ENCODE measurements at regions not wholly inside any gene's neighbourhood (a gene's known extent, or its start where the extent isn't known, plus 50 kb on each side); places are given as distances from the start of the nearest gene placed in this dataset.

DNA sequence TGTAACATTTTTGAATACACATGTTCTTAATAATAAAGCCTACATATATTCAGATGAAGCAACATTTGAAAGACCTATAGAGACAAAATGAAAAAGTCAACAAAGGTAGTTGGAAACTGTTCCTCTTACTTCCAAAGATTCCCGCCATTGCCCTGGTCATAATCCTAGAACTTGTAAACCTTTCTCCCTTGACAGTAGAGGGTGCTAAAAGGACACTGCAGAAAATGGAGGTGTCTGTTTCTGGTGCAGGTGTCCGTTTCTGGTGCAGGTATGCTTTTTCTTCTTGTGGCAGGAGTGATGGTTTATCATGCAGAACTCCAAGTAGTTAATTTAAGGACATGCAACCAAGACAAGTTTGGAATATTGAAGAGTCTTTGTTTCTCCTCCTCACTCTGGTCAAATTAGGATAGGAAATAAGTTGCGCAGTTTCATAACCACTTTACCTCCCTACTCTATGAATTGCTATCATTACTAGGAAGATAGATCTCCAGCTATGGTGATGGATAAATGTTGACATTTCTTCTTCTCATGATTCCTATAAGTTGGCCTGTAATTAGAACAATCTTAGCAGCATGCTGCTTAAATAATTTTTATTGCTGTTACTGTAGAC lies 56.0 kb upstream of the FAM174A start:
- DNase-seq (ENCODE audit: low read depth in 2 of 3, low spot score in 2 of 3) = no peak

DNA sequence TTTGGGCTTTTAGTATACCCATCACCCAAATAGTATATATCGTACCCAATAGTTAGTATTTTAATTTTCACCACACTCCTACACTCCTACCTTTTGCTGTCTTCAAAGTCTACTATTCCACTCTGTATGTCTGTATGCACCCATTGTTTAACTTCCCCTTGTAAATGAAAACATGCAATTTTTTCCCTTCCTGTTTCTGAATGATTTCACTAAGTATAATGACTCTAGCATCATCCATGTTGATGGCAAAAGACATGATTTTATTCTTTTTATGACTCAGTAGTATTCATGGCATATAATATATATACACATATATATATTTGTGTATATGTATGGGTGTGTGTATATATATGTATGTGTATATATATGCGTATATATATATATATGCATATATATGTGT lies 63.1 kb upstream of the FAM174A start:
- no peak for DNase-seq (ENCODE audit: low read depth in 2 of 3, low spot score in 2 of 3)

DNA sequence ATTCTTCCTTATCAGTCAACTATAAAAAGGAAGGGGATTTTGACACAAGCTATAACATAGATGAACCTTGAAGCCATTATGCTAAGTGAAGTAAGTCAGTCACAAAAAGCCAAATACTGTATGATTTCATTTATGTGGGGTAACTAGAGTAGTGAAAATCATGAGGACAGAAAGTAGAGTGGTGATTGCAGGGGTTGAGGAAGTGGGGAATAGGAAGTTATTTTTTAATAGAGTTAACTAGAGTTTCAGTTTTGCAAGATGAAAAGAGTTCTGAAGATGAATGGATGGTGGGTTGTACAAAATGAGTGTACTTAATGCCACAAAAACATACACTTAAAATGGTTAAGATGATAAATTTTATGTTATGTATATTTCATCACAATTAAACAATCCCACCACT lies 65.4 kb upstream of the FAM174A start:
- no peak for DNase-seq (ENCODE audit: low read depth in 2 of 3, low spot score in 2 of 3)

DNA sequence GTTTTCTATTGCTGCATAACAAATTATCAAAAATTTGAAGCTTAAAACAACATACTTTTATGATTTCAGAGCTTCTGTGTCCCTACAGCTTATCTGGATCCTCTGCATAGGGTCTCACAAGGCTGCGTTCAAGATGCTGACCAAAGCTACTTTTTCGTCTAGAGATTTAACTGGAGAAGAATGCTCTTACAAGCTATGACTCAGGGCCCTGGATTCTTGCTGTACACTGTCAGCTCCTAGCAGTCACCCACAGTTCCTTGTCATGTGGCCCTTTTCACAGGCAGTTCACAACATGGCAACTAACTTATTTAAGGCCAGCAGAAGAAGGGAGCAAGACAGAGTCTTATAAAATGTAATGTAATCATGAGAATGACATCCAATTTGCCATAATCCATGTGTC lies 70.8 kb upstream of the FAM174A start:
- no peak for DNase-seq (ENCODE audit: low read depth in 2 of 3, low spot score in 2 of 3)

DNA sequence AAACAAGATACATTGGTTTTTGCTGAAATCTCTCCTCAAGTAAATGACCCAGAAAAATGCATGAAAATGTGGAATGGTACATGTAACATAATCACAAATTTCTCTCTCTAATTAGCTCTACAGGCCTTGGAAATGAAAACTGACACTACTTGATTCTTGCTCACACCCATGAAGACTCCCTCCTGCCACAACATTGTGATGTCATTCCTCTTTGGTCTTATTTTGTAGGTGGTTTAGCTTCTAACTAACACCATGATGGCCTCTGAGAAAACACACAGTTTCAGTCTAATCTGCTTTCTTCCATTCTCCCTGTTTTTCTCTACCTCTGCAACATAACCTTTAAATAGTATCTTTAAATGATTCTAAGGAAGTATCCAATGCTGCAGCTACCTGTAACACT lies 78.6 kb upstream of the FAM174A start:
- no peak for DNase-seq (ENCODE audit: low read depth in 2 of 3, low spot score in 2 of 3)

DNA sequence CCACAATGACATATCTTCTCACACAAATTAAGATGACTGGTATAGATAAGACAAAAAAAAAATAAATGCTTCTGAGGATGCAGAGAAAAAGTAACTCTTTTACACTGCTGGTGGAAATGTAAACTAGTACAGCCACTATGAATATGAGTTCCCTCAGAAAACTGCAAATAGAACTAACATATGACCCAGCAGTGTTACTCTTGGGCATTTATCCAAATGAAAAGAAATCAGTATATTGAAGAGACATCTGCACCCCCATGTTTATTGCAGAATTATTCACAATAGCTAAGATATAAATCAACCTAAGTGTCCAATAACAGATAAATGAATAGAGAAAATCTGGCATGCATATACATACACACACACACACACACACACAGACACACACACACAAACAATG lies 83.0 kb upstream of the FAM174A start:
- no peak for DNase-seq (ENCODE audit: low read depth in 2 of 3, low spot score in 2 of 3)

DNA sequence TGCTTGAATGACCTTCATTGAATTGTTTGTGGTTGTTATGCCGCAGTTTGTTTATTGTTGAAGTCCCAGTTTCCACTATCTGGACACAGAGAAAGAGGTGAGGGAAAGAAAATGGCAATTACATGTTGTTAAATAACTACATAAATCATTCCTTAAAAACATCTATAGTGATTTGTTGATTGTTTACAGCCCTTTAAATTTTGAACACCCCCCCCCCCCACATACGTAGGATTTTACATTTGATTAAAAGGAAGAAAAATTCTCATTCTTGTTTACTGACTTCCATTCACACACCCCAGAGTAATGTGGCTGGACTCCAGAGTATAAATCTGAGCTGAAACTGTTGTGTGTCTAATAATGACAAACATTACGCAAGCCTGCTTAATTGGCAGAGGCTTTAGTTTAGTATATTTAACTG lies 87.1 kb upstream of the FAM174A start:
- no peak for DNase-seq (ENCODE audit: low read depth in 2 of 3, low spot score in 2 of 3)

DNA sequence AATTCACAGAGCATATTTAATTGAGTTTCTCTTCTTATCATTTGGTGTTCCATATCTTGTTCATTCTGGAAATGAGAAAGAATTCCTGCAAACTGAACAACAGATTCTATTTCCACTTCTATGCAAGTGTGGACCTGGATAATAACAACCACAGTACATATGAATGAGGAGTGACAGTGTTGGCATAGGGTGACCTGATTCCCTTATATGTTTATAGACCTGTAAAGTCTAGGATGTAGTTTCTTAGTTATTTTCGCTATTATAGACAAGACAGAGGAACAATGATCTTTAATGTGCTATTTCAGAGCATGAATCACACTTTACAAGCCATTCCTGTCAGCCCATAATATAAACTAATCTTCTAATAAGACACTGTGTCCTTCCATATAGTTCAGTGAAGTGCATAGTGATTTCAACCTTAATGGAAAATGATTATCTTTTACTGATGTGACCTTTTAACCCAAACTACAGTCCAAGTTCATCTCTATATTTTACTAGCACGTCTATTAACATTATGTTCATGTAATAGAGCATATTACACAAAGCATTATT lies 88.2 kb upstream of the FAM174A start:
- no peak for DNase-seq (ENCODE audit: low read depth in 2 of 3, low spot score in 2 of 3)

DNA sequence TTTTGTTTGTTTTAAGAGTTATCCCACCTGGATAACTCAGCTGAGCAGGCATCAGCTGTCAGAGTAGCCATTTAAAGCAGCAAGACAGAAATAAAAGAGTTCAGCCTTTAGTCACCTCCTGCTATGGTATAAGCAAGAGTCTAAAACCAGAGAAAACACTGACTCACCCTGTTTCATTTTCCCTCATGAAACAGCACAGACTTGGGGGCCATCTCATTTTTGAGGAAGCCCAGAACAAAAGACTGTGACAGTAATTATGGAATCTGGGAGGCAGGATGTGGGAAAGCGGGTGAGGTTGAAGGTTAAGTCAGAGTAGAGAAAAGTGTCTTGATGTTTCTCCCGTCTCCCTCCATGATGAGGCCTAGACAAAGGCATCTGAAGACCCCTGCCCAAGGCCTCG lies 90.2 kb upstream of the FAM174A start:
- no peak for DNase-seq (ENCODE audit: low read depth in 2 of 3, low spot score in 2 of 3)

DNA sequence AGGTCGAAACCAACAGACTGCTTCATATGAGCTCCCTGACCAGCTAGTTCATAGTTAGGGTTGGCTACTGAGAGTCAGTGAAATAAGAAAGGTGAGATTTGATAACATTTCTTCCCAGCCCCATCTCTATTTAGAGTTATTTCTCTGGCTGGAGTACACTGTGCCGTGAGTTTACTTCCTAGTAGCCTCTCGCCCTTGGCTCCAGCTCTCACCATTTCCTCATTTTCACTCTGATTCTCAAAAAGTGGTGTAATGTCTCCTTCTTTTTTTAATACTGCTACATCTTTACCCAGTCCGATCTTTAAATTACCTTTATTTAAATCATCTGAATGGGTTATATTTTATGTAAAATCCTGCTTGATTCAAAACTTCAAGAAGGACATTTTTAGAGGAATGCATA lies 100.4 kb upstream of the FAM174A start:
- DNase-seq (ENCODE audit: low read depth in 2 of 3, low spot score in 2 of 3) = no peak

DNA sequence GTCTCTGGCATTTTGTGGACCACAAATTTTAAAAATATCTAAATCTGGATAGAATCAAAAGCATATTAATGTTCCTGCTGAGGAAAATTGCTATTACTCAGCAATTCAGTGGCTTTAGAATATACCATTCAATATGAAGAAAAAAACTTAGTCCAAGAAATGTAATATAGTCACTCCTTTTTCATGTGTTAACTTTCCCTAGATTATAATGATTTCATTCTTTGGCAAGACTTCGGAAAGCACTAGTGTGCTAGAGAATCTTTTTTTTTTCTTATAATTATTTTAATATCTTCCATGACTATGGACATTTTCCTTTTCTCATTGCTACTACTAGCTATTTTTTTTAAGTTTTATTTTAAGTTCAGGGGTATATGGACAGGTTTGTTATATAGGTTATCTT lies 102.4 kb upstream of the FAM174A start:
- DNase-seq (ENCODE audit: low read depth in 2 of 3, low spot score in 2 of 3) = no peak

DNA sequence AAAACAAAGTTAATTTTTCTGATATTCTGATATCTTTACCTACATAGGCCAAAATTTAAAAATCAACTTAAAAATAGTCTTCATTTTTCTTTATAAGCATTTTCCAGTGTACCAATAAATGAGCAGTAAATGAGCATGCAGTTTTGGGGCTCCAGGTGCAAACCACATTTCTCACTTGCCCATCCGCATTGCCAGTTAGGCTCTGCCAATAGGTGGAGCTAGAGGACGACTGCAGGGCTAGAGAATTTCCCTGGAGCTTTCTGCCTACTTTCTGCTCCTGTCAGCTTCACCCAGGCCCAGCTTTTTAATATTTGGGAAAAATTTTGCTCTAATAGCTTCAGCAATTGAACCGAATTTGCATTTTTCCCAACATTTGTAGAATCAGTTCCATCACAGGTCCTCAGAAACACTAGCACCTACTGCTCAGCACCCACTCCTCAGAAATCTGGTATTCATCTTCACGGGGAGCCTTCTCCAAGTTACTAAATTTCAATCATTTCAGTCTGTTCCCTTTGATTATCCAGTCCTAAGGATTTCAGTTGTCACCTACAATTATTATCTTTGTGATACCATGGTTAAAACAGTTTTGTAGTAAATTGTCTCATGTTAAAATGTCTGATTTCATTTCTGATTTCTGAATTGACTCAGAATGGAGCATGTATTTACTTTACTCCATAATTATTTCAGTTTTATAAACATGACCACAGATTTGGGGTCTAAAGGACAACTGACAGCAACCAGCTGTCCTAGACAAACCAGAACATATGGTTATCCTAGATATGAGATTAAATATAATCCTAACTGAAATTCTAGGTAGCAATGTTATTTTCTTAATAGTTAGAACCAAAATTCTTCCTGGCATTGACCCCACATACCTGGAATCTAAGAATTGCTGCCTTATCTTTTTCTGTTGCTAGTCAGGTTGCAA lies 104.6 kb upstream of the FAM174A start:
- peak in 2 of 3 experiments; percentile 2 to 6 for DNase-seq (ENCODE audit: low read depth in 2 of 3, low spot score in 2 of 3)

DNA sequence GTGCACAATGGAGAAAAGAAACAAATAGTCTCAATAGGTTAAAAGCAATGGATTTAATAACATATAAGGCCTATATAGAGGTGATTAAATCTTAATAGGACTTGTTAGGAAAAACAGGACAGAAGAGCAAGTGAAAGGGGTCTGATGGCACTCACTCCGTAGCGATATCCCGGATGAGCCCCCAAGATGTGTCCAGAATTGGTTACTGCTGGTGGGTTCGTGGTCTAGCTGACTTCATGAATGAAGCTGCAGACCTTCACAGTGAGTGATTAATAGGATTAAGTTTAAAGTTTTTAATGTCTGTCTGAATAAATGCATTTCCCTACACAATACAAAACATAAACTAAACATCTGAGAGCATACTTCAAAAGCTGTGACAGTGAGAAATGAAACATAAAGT lies 110.4 kb upstream of the FAM174A start:
- no peak for DNase-seq (ENCODE audit: low read depth in 2 of 3, low spot score in 2 of 3)

DNA sequence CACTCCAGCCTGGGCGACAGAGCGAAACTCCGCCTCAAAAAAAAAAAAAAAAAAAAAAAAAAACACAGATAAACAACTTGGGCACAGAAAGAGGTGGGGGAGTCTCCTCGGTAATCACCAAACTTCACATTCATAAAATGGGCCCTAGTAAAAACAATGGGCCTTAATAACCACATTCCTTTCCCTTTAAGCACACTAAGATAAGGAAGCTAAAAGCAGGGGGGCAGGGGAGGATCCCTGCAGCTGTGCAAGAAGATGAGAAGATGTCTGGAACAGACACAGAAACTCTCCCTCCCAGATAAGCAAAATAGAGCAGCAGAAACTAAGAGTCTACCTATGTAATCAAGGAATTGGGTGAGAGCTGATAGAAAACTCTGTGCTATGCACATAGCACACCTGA lies 111.2 kb upstream of the FAM174A start:
- DNase-seq (ENCODE audit: low read depth in 2 of 3, low spot score in 2 of 3) = no peak

DNA sequence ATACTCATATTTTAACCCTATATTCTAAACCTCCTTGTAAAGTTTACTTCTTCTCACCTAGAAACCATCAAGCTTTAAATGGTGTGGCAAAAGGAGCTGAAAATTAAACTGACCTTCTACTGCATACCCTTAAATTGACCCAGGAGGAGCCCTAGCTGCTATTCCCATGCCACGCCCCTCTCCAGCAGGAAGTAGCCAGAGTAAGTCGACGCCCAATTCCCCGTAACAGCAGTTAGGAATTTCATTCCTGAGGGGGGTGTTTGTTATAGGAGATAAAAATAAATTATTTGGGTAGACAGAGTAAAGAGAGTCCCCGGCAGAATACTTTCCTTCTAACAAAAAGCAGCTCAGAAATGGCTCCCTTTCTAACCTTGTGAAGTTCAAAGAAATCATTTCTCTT lies 111.8 kb upstream of the FAM174A start:
- no peak for DNase-seq (ENCODE audit: low read depth in 2 of 3, low spot score in 2 of 3)

DNA sequence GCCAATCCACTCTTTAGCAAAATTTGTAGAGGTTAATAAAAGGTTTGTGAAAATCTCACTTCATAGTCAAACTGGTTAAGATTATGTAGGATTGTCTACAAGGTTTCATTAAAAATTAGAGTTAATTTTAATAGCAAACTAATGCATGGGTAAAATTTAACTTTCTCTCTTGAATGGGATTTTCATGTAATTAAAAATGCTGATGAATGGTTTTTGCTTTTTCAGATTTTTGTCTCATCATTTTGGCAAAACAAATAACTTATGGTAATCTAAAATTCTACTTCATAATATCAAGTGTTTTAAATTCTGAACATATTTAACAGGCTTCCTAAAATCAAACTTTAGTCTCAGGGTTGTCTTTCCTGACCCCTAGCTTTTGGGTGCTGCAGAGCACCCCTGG lies 113.8 kb upstream of the FAM174A start:
- DNase-seq (ENCODE audit: low read depth in 2 of 3, low spot score in 2 of 3) = no peak

DNA sequence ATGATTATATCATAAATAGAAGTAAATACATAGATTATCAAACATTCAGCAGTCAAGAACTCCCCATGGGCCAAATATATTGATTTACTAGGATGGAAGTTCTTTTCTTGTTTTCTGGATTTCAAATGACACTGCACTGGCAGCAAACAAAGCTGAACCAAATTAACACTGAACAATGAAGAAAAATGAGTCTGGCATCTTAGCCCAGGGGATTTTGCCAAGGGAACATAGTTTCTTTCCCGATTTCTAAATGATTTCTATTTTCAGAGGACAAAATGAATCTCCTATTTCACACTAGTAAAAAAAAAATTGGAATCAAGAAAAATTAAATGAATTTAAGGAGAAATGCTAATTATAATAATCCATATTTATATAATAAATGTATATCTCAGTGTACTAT lies 116.9 kb upstream of the FAM174A start:
- no peak for DNase-seq (ENCODE audit: low read depth in 2 of 3, low spot score in 2 of 3)

DNA sequence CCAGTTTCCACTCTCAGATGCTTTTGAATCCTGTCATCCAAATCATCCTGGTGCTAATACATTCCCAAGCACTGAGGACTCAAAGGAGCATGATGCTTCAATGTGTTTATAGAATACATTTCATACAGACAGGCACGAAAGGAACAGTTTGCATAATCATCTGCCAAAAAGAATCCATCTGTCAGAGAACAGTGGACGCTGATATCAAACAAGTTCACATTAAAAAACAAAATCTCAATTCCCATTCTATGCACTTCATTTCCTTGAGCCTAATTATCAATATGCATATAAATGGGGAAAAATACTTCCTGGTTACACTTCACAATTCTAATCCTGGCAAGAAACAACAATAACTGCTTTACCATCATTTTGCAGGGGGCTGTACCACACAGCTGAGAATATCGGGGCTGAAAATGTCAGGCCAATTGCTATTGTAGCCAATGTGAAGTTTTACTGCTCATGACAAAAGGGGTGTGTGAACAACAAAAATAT lies 125.5 kb upstream of the FAM174A start:
- no peak for DNase-seq (ENCODE audit: low read depth in 2 of 3, low spot score in 2 of 3)

DNA sequence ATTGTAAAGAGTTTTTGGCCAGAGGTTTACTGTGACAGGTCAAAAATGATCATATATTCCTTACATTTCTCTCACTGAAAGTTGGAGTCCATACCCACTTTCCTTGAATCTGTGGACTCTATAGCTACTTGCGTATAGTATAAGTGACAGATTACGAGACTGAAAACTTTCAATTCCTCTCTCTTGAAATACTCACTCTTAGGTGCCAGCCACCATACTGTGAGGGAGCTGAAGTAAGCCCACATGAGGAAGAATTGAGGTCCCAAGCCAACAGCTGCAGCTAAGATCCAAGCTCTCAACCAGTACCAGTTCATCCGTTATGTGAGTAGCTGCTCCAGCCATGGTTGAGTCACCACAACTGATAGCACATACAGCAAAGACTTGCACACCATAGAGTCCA lies 128.1 kb upstream of the FAM174A start:
- DNase-seq (ENCODE audit: low read depth in 2 of 3, low spot score in 2 of 3) = no peak

DNA sequence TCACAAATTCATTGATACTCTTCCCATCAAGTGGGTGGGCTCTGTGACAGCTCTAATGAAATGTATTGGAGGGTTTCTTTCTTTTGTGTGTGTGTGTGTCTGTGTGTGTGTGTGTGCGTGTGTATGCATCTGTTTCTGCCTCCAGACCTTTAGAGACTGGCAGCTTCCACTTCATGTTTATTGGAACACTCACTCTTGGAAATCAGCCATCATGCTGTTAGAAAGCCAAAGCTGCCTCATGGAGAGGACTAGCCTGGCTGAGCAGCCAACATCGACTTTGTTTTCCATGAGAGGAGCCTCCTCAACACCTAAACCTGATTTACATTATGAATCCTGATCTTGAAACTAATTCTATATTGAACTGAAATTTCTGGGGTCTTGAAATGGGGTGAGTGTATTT lies 128.5 kb upstream of the FAM174A start:
- no peak for DNase-seq (ENCODE audit: low read depth in 2 of 3, low spot score in 2 of 3)

DNA sequence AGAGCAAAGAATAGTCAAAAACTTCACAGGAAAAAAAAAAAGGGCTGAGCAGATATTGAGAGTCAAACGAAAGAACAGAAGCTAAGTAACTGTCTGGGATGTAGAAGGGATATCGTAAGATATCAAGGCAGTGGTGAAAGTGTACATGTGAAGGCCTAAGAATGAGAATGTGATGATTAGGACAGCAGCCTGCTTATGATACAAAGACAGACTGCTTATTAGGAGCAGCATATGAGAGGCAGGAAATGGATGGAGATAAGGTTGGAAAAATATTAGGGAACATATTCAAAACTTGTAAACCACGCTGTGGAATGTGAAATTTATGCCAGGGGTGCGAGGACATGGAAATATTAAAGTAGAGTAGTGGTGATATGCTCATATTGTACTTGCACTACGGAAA lies 133.1 kb upstream of the FAM174A start:
- no peak for DNase-seq (ENCODE audit: low read depth in 2 of 3, low spot score in 2 of 3)

DNA sequence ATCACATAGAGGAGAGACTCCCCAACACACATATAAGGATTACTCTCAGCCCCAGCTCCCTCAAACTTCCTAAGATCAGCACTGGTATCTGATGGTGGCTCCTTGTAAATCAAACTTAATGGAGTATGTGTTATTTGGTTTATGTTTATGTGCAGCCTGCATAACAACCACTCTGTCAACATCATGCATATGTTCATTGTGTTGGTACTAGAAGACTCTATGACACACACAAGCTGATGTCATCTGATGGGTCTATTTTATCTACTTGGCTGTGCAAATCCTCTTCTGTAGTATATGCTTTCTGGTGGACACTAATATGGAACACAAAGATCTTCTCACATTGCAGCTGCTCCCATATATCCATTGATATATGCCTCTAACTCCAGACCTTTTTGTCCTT lies 134.0 kb upstream of the FAM174A start:
- DNase-seq (ENCODE audit: low read depth in 2 of 3, low spot score in 2 of 3) = no peak

Measured in activated CD8-positive, alpha-beta memory T cell treated with anti-CD3 and anti-CD28 coated beads for 48 hours (primary cell).